ENCODE measurements at regions not wholly inside any gene's neighbourhood (a gene's known extent, or its start where the extent isn't known, plus 50 kb on each side); places are given as distances from the start of the nearest gene placed in this dataset.

DNA sequence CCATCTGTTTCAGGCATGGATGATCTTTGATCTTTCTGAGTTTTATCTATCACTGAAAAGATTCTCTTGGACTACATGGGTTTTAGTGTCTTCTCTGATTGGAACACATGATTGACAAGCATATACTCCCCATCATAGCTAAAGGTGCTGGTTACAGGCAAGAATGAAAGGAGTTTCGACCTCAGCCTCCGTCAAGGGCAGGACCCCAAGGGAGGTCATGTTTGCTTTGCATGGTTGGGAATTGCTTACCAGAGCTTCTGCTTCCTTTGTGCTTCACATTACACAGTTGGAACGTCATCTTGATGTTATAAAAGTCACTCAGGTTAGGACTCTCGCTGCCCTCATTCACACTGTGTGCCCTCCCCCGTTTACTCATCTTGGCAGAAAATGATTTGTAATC is 287.7 kb downstream of the PIK3C3 start:
- no peak overlapping the region for H3K27ac ChIP-seq (ENCODE audit: low read depth in 1 of 2, low read length in 1 of 2)
- H3K36me3 ChIP-seq (ENCODE audit: control insufficient read depth in 2 of 2, insufficient read depth in 2 of 2, low read length in 1 of 2), result no peaks in the 10 kb centered on the region
- no peaks in the 10 kb centered on the region for H3K4me1 ChIP-seq (ENCODE audit: control insufficient read depth in 2 of 2, insufficient read depth in 2 of 2, low read length in 2 of 2)
- peaks cover 0 to 3% of the 10 kb centered on the region in 2 donors for H3K9me3 ChIP-seq (ENCODE audit: control insufficient read depth in 2 of 2, insufficient read depth in 1 of 2, low read length in 1 of 2)
- 86% methylated on average over 5 of the region's 5 CpGs for WGBS
- H3K27me3 ChIP-seq (ENCODE audit: control insufficient read depth in 2 of 2, insufficient read depth in 1 of 2, low read length in 1 of 2), result no peaks in the 10 kb centered on the region
- H3K4me3 ChIP-seq (ENCODE audit: low read length in 2 of 2), result no peak overlapping the region
- no peak for DNase-seq (ENCODE audit: low read depth in 6 of 9, low spot score in 9 of 9)

- peaks cover 0 to 3% of the 10 kb centered on the region in 2 donors for H3K9me3 ChIP-seq (ENCODE audit: control insufficient read depth in 2 of 2, insufficient read depth in 1 of 2, low read length in 1 of 2)
Measured at GRCh38 chr18:42245137-42245536, 290.1 kb downstream of the PIK3C3 start.

GRCh38 chr18:42255908-42256765 is 301.1 kb downstream of the PIK3C3 start:
- peak in 1 of 9 donors; percentile 1 for DNase-seq (ENCODE audit: low read depth in 6 of 9, low spot score in 9 of 9)
- H3K4me1 ChIP-seq (ENCODE audit: control insufficient read depth in 2 of 2, insufficient read depth in 2 of 2, low read length in 2 of 2), result no peaks in the 10 kb centered on the region
- no peaks in the 10 kb centered on the region for H3K27me3 ChIP-seq (ENCODE audit: control insufficient read depth in 2 of 2, insufficient read depth in 1 of 2, low read length in 1 of 2)
- H3K4me3 ChIP-seq (ENCODE audit: low read length in 2 of 2), result no peak overlapping the region
- no peak overlapping the region for H3K27ac ChIP-seq (ENCODE audit: low read depth in 1 of 2, low read length in 1 of 2)
- WGBS, result 89% methylated on average over 5 of the region's 5 CpGs
- no peaks in the 10 kb centered on the region for H3K36me3 ChIP-seq (ENCODE audit: control insufficient read depth in 2 of 2, insufficient read depth in 2 of 2, low read length in 1 of 2)
- no peaks in the 10 kb centered on the region for H3K9me3 ChIP-seq (ENCODE audit: control insufficient read depth in 2 of 2, insufficient read depth in 1 of 2, low read length in 1 of 2)

More at GRCh38 chr18:42245137-42245536, 290.1 kb downstream of the PIK3C3 start:
- no peak overlapping the region for H3K27ac ChIP-seq (ENCODE audit: low read depth in 1 of 2, low read length in 1 of 2)
- no peak for DNase-seq (ENCODE audit: low read depth in 6 of 9, low spot score in 9 of 9)
- H3K27me3 ChIP-seq (ENCODE audit: control insufficient read depth in 2 of 2, insufficient read depth in 1 of 2, low read length in 1 of 2), result no peaks in the 10 kb centered on the region
- no peaks in the 10 kb centered on the region for H3K4me1 ChIP-seq (ENCODE audit: control insufficient read depth in 2 of 2, insufficient read depth in 2 of 2, low read length in 2 of 2)
- no peak overlapping the region for H3K4me3 ChIP-seq (ENCODE audit: low read length in 2 of 2)
- 95% methylated on average over 4 of the region's 4 CpGs for WGBS
- no peaks in the 10 kb centered on the region for H3K36me3 ChIP-seq (ENCODE audit: control insufficient read depth in 2 of 2, insufficient read depth in 2 of 2, low read length in 1 of 2)

DNA sequence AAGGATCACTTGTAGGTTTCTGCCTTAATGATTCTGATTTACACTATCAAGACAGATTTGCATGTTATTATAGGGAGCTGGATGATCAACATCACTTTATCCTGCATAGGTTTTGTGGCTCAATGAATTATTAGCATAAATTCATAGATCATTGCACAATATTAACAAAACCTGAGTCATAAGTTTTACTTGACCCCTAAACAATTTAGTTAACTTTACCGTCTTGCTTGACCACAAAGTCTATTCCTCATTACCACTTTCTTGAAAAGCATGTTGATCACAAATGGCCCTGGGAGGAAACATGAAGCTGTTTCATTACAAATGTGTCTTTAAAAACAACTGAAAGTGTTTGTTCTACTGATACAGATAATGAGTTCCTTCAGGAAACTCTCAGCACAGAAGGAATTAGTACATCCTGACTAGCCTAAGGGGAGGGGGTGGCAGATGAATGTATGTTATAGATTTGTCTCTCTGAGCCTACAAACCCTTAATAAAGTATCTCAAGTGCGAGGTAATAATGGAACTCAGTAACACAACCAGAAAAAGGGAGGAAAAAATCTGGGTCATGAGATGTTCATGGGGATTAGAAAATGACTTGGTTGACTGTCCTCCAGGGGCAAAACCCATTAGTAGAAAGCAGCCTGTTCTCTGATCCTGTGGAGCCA is 303.4 kb downstream of the PIK3C3 start:
- Histone ChIP-seq H3K27me3 (ENCODE audit: control insufficient read depth in 2 of 2, insufficient read depth in 1 of 2, low read length in 1 of 2) (no peaks in the 10 kb centered on the region), H3K4me1 (ENCODE audit: control insufficient read depth in 2 of 2, insufficient read depth in 2 of 2, low read length in 2 of 2) (no peaks in the 10 kb centered on the region), H3K9me3 (ENCODE audit: control insufficient read depth in 2 of 2, insufficient read depth in 1 of 2, low read length in 1 of 2) (no peaks in the 10 kb centered on the region), H3K36me3 (ENCODE audit: control insufficient read depth in 2 of 2, insufficient read depth in 2 of 2, low read length in 1 of 2) (no peaks in the 10 kb centered on the region), H3K27ac (ENCODE audit: low read depth in 1 of 2, low read length in 1 of 2) (no peak overlapping the region), H3K4me3 (ENCODE audit: low read length in 2 of 2) (no peak overlapping the region)
- DNase-seq (ENCODE audit: low read depth in 6 of 9, low spot score in 9 of 9), result no peak
- 81% methylated on average over 2 of the region's 2 CpGs for WGBS

DNA sequence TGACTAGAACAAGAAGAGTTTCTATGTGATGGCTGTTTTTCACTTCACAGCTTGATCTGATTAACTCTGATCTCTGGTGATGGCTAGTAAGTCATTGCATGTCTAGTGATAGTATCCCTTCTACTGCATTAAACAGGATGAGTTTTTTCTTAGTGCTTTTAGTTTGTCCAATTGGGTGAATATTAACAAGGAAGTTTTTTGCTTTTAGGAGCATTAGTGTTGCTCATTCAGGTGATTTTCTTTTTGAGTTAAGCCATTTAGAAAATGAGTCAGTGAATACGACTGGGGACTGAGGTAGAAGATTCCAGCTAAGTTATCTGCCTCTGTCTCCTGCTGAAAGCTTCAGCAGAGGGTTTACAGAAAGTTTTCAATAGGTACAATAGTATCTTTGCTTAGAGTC is 306.7 kb downstream of the PIK3C3 start:
- no peak overlapping the region for H3K27ac ChIP-seq (ENCODE audit: low read depth in 1 of 2, low read length in 1 of 2)
- H3K36me3 ChIP-seq (ENCODE audit: control insufficient read depth in 2 of 2, insufficient read depth in 2 of 2, low read length in 1 of 2), result no peaks in the 10 kb centered on the region
- H3K4me3 ChIP-seq (ENCODE audit: low read length in 2 of 2), result no peak overlapping the region
- no peaks in the 10 kb centered on the region for H3K4me1 ChIP-seq (ENCODE audit: control insufficient read depth in 2 of 2, insufficient read depth in 2 of 2, low read length in 2 of 2)
- no peak for DNase-seq (ENCODE audit: low read depth in 6 of 9, low spot score in 9 of 9)
- WGBS, result 86% methylated on average over 1 of the region's 1 CpG
- H3K27me3 ChIP-seq (ENCODE audit: control insufficient read depth in 2 of 2, insufficient read depth in 1 of 2, low read length in 1 of 2), result no peaks in the 10 kb centered on the region
- no peaks in the 10 kb centered on the region for H3K9me3 ChIP-seq (ENCODE audit: control insufficient read depth in 2 of 2, insufficient read depth in 1 of 2, low read length in 1 of 2)

DNA sequence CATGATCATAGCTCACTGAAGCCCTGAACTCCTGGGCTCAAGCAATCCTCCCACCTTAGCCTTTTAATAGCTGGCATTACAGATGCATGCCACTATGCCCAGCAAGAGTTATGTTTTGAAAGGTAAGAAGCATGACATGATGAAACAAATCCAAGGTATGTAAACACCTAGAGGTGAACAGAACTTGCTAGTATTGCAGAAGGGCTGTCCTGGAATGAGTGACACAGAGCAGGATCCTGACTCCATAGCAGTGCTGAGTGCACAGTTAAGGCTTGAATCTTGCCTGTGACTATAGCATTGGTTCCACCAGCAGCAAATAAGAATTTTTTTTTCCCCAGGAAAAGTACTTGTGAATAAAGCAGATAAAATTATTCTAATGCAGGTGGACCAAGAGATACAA is 309.5 kb downstream of the PIK3C3 start:
- no peak overlapping the region for H3K4me3 ChIP-seq (ENCODE audit: low read length in 2 of 2)
- no peak for DNase-seq (ENCODE audit: low read depth in 6 of 9, low spot score in 9 of 9)
- H3K27ac ChIP-seq (ENCODE audit: low read depth in 1 of 2, low read length in 1 of 2), result no peak overlapping the region
- H3K27me3 ChIP-seq (ENCODE audit: control insufficient read depth in 2 of 2, insufficient read depth in 1 of 2, low read length in 1 of 2), result no peaks in the 10 kb centered on the region
- H3K9me3 ChIP-seq (ENCODE audit: control insufficient read depth in 2 of 2, insufficient read depth in 1 of 2, low read length in 1 of 2), result no peaks in the 10 kb centered on the region
- H3K4me1 ChIP-seq (ENCODE audit: control insufficient read depth in 2 of 2, insufficient read depth in 2 of 2, low read length in 2 of 2), result no peaks in the 10 kb centered on the region
- no peaks in the 10 kb centered on the region for H3K36me3 ChIP-seq (ENCODE audit: control insufficient read depth in 2 of 2, insufficient read depth in 2 of 2, low read length in 1 of 2)

DNA sequence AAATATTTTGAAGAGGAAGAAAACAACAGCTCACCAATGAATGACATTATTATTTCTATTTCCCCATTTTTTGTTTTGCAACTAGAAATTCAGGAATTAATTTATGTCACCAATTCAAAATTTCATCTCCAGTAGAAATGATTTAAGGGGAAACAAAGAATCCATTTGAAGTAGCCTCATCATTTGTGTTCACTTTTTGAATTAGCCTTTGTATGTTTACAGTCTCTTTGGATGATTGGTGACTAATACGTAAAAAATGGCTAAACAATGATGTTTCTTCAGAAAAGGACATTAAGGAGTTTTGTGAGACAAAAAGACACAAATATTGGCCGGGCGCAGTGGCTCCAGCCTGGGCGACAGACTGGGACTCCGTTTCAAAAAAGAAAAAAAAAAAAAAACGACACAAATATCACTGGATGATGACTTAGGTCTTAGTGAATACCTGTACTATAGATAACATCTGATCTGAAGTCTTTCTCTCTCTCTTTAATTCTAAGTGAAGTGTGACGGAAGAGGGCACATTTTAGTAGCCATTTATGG is 313.2 kb downstream of the PIK3C3 start:
- Histone ChIP-seq H3K36me3 (ENCODE audit: control insufficient read depth in 2 of 2, insufficient read depth in 2 of 2, low read length in 1 of 2) (no peaks in the 10 kb centered on the region), H3K9me3 (ENCODE audit: control insufficient read depth in 2 of 2, insufficient read depth in 1 of 2, low read length in 1 of 2) (no peaks in the 10 kb centered on the region), H3K27ac (ENCODE audit: low read depth in 1 of 2, low read length in 1 of 2) (no peak overlapping the region), H3K4me3 (ENCODE audit: low read length in 2 of 2) (no peak overlapping the region), H3K4me1 (ENCODE audit: control insufficient read depth in 2 of 2, insufficient read depth in 2 of 2, low read length in 2 of 2) (no peaks in the 10 kb centered on the region), H3K27me3 (ENCODE audit: control insufficient read depth in 2 of 2, insufficient read depth in 1 of 2, low read length in 1 of 2) (no peaks in the 10 kb centered on the region)
- DNase-seq (ENCODE audit: low read depth in 6 of 9, low spot score in 9 of 9), result no peak
- WGBS, result 90% methylated on average over 7 of the region's 7 CpGs

DNA sequence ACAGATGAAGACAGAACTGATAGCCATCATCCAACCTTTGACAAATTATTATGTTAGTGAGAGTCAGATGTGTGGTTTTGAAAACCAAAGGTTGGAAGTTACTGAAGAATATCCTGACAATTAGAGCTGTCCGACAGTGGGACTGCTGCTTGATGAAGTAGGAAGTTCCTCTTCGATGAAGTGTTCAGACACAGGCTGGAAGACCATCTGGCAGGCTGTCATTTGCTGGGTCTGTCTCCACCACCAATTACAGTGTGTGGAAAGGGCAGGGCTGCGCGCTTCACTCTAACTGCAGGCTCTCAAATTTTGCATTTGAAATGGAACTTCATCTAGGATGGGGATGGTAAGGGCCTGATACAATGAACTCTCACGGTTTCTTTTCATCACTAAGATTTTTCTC is 313.8 kb downstream of the PIK3C3 start:
- H3K4me3 ChIP-seq (ENCODE audit: low read length in 2 of 2), result no peak overlapping the region
- H3K36me3 ChIP-seq (ENCODE audit: control insufficient read depth in 2 of 2, insufficient read depth in 2 of 2, low read length in 1 of 2), result no peaks in the 10 kb centered on the region
- no peaks in the 10 kb centered on the region for H3K27me3 ChIP-seq (ENCODE audit: control insufficient read depth in 2 of 2, insufficient read depth in 1 of 2, low read length in 1 of 2)
- no peak for DNase-seq (ENCODE audit: low read depth in 6 of 9, low spot score in 9 of 9)
- H3K27ac ChIP-seq (ENCODE audit: low read depth in 1 of 2, low read length in 1 of 2), result no peak overlapping the region
- 70% methylated on average over 5 of the region's 5 CpGs for WGBS
- H3K9me3 ChIP-seq (ENCODE audit: control insufficient read depth in 2 of 2, insufficient read depth in 1 of 2, low read length in 1 of 2), result no peaks in the 10 kb centered on the region
- no peaks in the 10 kb centered on the region for H3K4me1 ChIP-seq (ENCODE audit: control insufficient read depth in 2 of 2, insufficient read depth in 2 of 2, low read length in 2 of 2)

- DNase-seq (ENCODE audit: low read depth in 6 of 9, low spot score in 9 of 9), result no peak
- Histone ChIP-seq H3K27me3 (ENCODE audit: control insufficient read depth in 2 of 2, insufficient read depth in 1 of 2, low read length in 1 of 2) (no peaks in the 10 kb centered on the region), H3K36me3 (ENCODE audit: control insufficient read depth in 2 of 2, insufficient read depth in 2 of 2, low read length in 1 of 2) (no peaks in the 10 kb centered on the region), H3K9me3 (ENCODE audit: control insufficient read depth in 2 of 2, insufficient read depth in 1 of 2, low read length in 1 of 2) (no peaks in the 10 kb centered on the region), H3K27ac (ENCODE audit: low read depth in 1 of 2, low read length in 1 of 2) (no peak overlapping the region), H3K4me3 (ENCODE audit: low read length in 2 of 2) (no peak overlapping the region), H3K4me1 (ENCODE audit: control insufficient read depth in 2 of 2, insufficient read depth in 2 of 2, low read length in 2 of 2) (no peaks in the 10 kb centered on the region)
- WGBS, result 82% methylated on average over 8 of the region's 8 CpGs
Measured at GRCh38 chr18:42271647-42272414, 316.8 kb downstream of the PIK3C3 start.
